T-helper 1 cell treated with Interleukin-12 subunit alpha and Interleukin-12 subunit beta and Interleukin-4 antibody, amounts not matched to agents 30 μg/mL and 1 μg/mL, for 36 hours (primary cell): ENCODE measurements at regions not wholly inside any gene's neighbourhood (a gene's known extent, or its start where the extent isn't known, plus 50 kb on each side); places are given as distances from the start of the nearest gene placed in this dataset.
"Not testable (repeated sequence)": the region's sequence is repeated elsewhere in the genome, so short reads cannot be mapped to it uniquely, and the experiment has no call there.

ENCODE experiments used
- H3K27ac Mint-ChIP-seq: one replicate; pipeline ENCODE4 v1.8.0; 2021; ENCODE audit warnings: mild to moderate bottlenecking, mixed read lengths
- H3K27me3 Mint-ChIP-seq: one replicate; pipeline ENCODE4 v1.8.0; 2021; ENCODE audit warnings: low read depth, mixed read lengths
- H3K36me3 Mint-ChIP-seq: one replicate; pipeline ENCODE4 v1.8.0; 2021; ENCODE audit warnings: low read depth, mixed read lengths
- H3K4me1 Mint-ChIP-seq: one replicate; pipeline ENCODE4 v1.8.0; 2021; ENCODE audit warnings: low read depth, mixed read lengths
- H3K4me3 Mint-ChIP-seq: one replicate; pipeline ENCODE4 v1.8.0; 2021; ENCODE audit warnings: mild to moderate bottlenecking, moderate library complexity, mixed read lengths
- H3K9me3 Mint-ChIP-seq: one replicate; pipeline ENCODE4 v1.8.0; 2021; ENCODE audit warnings: mixed read lengths

DNA sequence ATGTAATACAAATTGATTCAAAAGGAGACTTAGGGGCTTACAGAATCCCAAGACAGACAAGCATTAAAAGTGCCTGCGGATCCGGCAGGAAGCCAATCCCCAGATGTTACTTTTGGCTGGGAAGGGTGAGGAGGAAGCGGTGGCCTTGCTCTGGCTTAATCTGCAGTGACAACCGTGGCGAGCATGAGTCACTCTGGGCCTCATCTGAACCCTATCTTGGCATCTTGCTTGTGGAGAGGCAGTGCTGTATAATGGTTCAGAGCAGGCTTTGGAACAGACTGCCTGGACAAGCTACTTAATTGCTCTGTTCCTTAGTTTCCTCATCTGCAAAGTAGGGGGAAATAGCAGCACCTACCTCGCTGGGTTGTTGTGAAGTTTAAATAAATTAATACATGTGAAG, 74.1 kb downstream of the XCL2 start:
- H3K4me1 Mint-ChIP-seq: peaks cover 52% of the 10 kb centered on the region
- H3K4me3 Mint-ChIP-seq: no peak overlapping the region
- H3K36me3 Mint-ChIP-seq: peaks cover 10% of the 10 kb centered on the region
- H3K27me3 Mint-ChIP-seq: no peaks in the 10 kb centered on the region
- H3K27ac Mint-ChIP-seq: peak overlapping the region; percentile 37
- peaks cover 24% of the 10 kb centered on the region for H3K9me3 Mint-ChIP-seq

DNA sequence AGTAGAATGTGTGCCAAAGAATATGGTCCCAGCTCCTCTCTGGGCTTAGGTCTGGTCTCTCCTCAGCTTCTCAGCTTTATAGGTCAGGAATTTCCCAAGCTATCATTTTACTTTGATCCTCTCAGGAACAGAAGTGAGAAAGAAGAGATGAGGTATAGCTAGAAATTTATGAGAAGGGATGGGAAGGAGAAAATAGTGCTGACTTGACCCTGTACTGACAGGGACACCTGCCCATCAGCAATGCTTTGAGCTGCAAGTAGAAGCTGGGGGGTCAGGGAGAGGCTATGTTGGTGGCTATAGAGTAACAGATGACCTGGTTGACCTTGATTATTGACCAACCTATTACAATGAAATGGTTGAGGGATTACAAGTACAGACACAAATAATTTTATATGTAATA, 75.0 kb downstream of the XCL2 start:
- H3K27ac Mint-ChIP-seq: no peak overlapping the region
- peaks cover 52% of the 10 kb centered on the region for H3K4me1 Mint-ChIP-seq
- H3K9me3 Mint-ChIP-seq: peaks cover 19% of the 10 kb centered on the region
- no peaks in the 10 kb centered on the region for H3K27me3 Mint-ChIP-seq
- H3K4me3 Mint-ChIP-seq: peak overlapping the region; percentile 65
- H3K36me3 Mint-ChIP-seq: peaks cover 9% of the 10 kb centered on the region

DNA sequence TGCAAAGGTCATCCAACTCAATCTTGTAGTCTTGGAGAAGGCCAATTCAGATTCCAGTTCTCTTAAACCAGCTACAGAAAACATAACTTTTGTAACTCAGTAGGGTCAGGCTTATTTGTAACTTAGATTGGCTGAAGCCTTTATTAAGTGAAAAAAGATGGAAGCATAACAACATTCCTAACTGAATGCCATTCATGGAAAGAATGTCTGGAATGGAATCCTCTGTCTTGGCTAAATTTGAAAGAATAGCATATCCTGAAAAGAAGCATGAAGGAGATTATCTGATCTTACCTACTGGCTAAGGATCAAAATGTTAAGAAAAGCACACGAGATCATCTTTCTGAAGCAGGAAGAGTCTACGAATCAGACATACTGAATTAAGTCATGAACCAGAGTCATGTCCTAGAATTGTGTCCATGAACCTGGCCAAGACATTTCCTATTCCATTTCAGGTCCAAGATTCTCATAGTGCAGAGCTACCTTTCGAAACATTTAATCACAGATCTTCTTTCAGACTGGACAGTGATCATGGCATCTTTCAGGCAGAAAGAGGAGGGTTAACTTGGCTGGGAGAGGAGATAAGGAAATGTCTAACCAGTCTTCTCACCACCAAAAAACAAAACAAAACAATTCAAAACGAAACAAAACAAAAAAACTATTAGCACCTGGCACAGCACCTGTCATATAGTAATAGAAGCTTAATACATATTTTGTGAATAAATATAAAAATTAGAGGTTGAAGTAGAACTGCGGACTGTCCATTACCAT, 75.6 kb downstream of the XCL2 start:
- Mint-ChIP-seq H3K36me3 (peaks cover 4% of the 10 kb centered on the region), H3K9me3 (peaks cover 19% of the 10 kb centered on the region), H3K27me3 (no peaks in the 10 kb centered on the region), H3K27ac (peak overlapping the region; percentile 80), H3K4me3 (peak overlapping the region; percentile 65), H3K4me1 (peaks cover 52% of the 10 kb centered on the region)

DNA sequence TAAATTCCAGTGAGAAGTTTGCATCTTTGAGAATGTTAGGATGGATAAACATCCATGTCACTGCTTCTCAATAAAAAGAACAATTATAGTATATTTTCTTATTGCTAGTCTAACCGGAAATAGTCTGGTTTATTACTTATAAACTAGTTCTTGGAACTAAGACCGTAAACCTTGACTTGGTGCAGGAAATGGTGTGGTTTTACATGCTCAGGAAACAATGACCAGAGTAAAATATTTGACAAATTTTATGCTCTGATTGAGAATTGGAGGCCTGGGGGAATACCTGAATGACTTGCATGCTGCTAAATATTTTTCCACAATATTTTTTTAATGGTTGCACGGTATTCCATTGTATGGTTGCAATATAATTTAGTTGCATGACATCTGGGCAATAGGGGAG, 76.3 kb downstream of the XCL2 start:
- H3K4me1 Mint-ChIP-seq: peaks cover 52% of the 10 kb centered on the region
- peak overlapping the region; percentile 81 for H3K27ac Mint-ChIP-seq
- peak overlapping the region; percentile 65 for H3K4me3 Mint-ChIP-seq
- H3K27me3 Mint-ChIP-seq: no peaks in the 10 kb centered on the region
- peaks cover 12% of the 10 kb centered on the region for H3K9me3 Mint-ChIP-seq
- H3K36me3 Mint-ChIP-seq: peaks cover 2% of the 10 kb centered on the region

DNA sequence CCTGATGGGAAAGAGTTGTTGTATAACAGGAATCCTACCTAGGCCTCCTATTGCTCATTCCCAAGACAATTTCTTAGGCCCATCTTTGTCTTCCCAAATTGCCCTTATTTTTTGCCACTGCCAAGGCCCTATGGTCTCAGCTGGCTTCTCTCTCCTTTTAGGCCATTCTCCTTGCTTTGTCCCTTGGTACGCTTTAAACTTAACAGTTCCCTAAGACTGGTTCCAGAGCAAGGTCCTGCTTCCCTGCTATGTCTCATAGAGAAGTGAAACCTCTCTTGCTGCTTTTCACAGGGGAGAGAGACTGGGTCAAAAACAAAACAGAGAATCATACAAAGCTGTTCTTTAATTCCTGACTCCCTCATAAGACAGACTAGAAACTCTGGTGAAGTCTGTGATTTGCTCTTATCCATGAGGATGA, 77.1 kb downstream of the XCL2 start:
- Mint-ChIP-seq H3K27me3 (no peaks in the 10 kb centered on the region), H3K4me1 (peaks cover 52% of the 10 kb centered on the region), H3K27ac (peak overlapping the region; percentile 81), H3K9me3 (peaks cover 15% of the 10 kb centered on the region), H3K36me3 (peaks cover 7% of the 10 kb centered on the region), H3K4me3 (peak overlapping the region; percentile 55)

DNA sequence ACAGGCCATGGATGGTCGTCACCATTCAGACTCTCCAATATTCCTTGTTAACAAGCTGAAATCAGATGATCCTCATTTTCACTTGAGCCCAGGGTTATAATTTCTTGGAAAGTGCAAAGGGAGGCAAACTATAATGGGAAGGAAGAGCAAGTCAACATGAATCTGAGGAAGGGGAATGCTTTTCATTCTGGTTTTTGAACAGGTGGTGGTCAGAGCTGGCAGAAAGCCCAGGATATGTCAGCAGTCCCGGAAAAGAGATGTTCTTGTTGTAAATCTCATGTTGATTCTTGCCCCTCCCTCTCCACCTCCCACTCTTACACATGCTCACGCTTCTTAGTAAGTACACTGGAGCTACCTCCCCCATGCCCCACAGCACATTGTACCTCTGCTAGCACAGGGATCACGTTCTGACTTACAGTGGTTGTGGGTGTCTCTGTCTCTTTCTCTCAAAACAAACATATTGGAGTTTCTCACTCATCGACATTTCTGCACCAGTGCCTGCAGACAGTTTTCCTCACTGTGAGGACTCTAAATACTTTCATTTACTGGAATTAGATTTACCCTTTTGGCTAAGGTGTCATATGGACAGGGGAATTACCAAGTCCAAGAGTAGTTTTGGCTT, 77.6 kb downstream of the XCL2 start:
- no peaks in the 10 kb centered on the region for H3K27me3 Mint-ChIP-seq
- peaks cover 21% of the 10 kb centered on the region for H3K9me3 Mint-ChIP-seq
- peak overlapping the region; percentile 22 for H3K4me3 Mint-ChIP-seq
- H3K36me3 Mint-ChIP-seq: peaks cover 12% of the 10 kb centered on the region
- H3K27ac Mint-ChIP-seq: peak overlapping the region; percentile 81
- peaks cover 51% of the 10 kb centered on the region for H3K4me1 Mint-ChIP-seq

DNA sequence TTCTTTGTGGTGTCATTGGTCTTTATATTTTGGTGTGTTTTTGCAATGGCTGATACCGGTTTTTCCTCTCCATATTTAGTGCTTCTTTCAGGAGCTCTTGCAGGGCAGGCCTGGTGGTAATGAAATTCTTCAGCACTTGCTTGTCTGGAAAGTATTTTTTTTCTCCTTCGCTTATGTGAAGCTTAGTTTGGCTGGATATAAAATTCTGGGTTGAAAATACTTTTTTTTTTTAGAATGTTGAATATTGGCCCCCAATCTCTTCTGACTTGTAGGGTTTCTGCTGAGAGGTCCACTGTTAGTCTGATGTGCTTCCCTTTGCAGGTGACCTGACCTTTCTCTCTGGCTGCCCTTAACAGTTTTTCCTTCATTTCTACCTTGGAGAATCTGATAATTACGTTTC, 82.7 kb downstream of the XCL2 start:
- H3K36me3 Mint-ChIP-seq: peaks cover 36% of the 10 kb centered on the region
- not testable (repeated sequence) for H3K4me3 Mint-ChIP-seq, H3K27ac Mint-ChIP-seq
- peaks cover 23% of the 10 kb centered on the region for H3K4me1 Mint-ChIP-seq
- peaks cover 51% of the 10 kb centered on the region for H3K9me3 Mint-ChIP-seq
- peaks cover 12% of the 10 kb centered on the region for H3K27me3 Mint-ChIP-seq

DNA sequence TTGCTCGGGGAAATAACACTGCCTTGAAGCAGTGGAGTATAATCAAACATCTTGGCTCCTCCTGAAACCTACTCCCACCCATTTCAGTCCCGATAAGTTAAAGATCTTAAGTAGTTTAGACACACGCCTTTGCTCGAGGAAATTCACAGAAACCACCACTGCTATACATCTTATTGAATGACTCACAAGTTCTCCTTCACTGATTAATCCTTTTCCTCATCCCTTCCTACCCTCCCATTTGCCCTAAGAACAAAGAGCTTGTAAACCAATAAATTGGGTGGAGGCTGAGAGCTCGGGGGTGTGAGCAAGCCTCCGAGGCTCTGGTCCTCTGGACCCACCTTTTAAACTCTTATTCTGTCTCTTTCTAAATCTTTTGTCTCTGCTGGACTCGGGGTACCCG, 86.5 kb downstream of the XCL2 start:
- Mint-ChIP-seq H3K9me3 (peaks cover 58% of the 10 kb centered on the region), H3K36me3 (peaks cover 45% of the 10 kb centered on the region), H3K4me1 (peaks cover 20% of the 10 kb centered on the region), H3K27me3 (peaks cover 12% of the 10 kb centered on the region)
- not testable (repeated sequence) for H3K27ac Mint-ChIP-seq, H3K4me3 Mint-ChIP-seq

DNA sequence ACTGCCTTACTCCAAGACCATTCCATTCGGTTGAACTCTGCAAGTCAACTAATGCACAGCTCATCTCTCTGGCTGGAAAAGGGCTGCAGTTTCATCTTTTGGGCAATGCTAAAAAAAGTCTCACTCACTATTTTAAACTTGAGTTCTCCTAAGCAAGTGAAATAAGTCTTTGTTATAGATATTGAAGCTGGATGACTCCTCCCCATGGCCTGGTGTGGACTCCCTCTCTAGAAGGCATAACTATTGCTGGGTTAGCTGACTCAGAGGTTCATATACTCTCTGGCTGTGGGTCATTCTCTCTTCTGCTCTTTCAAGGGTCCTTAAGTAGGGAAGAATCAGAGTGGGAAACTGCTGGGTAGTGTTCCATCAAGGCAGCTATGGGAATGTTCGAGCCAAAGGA, 88.0 kb downstream of the XCL2 start:
- peaks cover 11% of the 10 kb centered on the region for H3K27me3 Mint-ChIP-seq
- peaks cover 36% of the 10 kb centered on the region for H3K36me3 Mint-ChIP-seq
- peaks cover 25% of the 10 kb centered on the region for H3K4me1 Mint-ChIP-seq
- peaks cover 48% of the 10 kb centered on the region for H3K9me3 Mint-ChIP-seq
- H3K27ac Mint-ChIP-seq: no peak overlapping the region
- H3K4me3 Mint-ChIP-seq: no peak overlapping the region

DNA sequence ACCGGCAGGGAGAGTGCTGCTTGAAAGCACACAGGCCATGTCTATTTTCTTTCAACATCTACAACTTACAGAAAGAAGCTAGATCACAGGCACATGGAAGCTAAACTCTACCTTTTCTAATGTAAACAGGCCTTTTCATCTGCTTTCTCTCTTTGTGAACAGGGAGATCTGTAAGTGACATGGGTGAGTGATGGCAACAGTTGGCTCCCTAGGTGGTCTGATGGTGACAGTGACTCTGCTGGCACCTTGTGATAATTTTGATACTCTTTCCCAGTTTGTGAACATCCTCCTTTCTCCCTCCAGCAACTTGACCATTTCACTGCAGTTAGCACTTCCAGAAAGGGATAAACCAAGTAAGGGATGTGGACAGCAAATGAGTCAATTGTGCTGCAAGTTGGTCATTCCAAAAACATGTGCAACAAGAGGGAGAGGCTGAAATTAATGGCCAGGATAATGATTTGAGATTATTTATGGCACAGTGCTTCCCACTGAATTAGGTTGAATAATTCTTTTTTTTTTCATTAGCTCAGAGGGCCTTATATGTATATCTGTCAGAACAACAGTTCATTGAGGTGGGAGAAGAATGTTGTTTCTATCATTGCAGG, 89.5 kb downstream of the XCL2 start:
- peaks cover 38% of the 10 kb centered on the region for H3K9me3 Mint-ChIP-seq
- peaks cover 25% of the 10 kb centered on the region for H3K4me1 Mint-ChIP-seq
- H3K27ac Mint-ChIP-seq: no peak overlapping the region
- H3K4me3 Mint-ChIP-seq: no peak overlapping the region
- peaks cover 28% of the 10 kb centered on the region for H3K36me3 Mint-ChIP-seq
- no peaks in the 10 kb centered on the region for H3K27me3 Mint-ChIP-seq

DNA sequence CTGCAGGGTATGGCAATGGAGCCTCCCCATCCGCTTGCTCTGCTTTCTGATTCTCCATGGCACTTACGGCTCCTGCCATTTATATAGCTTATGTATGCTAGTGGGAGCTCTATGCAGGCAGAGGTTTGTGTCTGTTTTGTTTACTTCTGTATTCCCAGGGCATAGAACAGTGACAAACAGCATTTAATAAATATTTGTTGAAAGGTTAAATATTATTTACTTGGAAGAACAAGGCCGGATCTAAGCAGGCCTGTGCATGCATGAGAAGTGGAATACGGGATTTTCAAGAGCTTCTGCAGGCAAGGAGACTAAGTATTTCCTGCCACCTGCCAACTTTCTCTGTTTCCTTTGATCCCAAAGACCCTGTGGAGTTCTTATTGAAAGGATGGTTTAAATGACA, 90.7 kb downstream of the XCL2 start:
- Mint-ChIP-seq H3K27me3 (no peaks in the 10 kb centered on the region), H3K9me3 (peaks cover 25% of the 10 kb centered on the region), H3K4me3 (no peak overlapping the region), H3K27ac (no peak overlapping the region), H3K36me3 (peaks cover 25% of the 10 kb centered on the region), H3K4me1 (peaks cover 27% of the 10 kb centered on the region)

DNA sequence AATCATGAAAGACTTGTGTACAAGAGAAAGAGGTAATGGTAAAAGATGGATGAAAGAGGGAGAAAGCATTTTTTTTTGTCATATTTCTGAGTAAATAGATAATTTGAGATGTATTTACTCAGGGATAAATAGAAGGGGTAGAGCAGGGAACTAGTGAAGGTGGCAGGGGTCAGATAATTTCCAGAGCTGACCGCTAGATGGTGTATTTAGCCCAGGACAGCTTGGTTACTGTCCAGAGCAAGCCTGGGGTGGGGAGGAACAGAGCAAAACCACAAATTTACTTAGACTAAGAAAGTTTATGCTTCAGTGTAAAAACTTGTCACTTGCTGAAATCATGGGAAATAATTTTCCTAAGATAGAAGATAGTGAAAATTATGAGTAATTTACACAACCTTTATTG, 91.5 kb downstream of the XCL2 start:
- Mint-ChIP-seq H3K27me3 (no peaks in the 10 kb centered on the region), H3K4me1 (peaks cover 19% of the 10 kb centered on the region), H3K27ac (no peak overlapping the region), H3K9me3 (peaks cover 21% of the 10 kb centered on the region), H3K36me3 (peaks cover 25% of the 10 kb centered on the region), H3K4me3 (no peak overlapping the region)

DNA sequence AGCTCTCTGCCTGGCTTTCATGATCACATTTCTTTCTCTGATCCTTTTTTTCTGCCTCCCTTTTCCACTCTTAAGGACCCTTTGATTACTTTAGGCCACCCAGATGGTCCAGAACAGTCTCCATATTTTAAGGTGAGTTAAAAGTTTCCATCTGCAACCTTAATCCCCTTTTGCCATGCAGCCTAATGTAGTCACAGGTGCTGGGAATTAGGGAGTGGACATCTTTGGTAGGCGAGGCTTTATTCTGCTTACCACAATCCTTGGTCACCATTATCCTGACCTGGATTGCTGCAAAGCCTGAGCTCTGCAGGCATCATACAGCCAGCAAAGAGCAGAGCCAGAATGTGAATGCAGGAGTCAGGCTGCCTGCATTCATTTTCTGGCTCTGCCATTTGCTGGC, 95.9 kb downstream of the XCL2 start:
- Mint-ChIP-seq H3K27me3 (no peaks in the 10 kb centered on the region), H3K4me1 (peaks cover 45% of the 10 kb centered on the region), H3K9me3 (peaks cover 11% of the 10 kb centered on the region), H3K36me3 (peaks cover 22% of the 10 kb centered on the region), H3K4me3 (no peak overlapping the region), H3K27ac (no peak overlapping the region)

DNA sequence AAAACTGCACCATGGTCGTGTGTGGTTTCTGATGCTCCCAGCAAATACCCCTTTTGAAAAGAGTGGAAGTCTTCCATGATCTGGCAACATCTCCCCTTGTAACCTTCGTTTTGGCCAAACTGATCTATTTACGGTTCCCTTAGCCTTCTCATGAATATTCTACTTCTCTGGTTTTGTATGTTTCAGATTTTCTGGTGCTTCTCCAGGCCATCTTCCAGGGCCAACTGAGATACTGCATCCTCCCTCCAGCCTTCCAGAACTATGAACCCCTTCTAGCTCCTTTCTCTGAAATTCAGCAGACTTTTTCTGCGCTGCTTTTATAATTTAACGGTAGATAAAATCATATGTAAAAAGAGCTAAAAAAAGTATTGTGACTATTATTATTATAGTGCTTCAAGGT, 97.7 kb downstream of the XCL2 start:
- peaks cover 53% of the 10 kb centered on the region for H3K4me1 Mint-ChIP-seq
- no peak overlapping the region for H3K4me3 Mint-ChIP-seq
- no peaks in the 10 kb centered on the region for H3K27me3 Mint-ChIP-seq
- H3K9me3 Mint-ChIP-seq: no peaks in the 10 kb centered on the region
- H3K27ac Mint-ChIP-seq: no peak overlapping the region
- H3K36me3 Mint-ChIP-seq: peaks cover 17% of the 10 kb centered on the region

DNA sequence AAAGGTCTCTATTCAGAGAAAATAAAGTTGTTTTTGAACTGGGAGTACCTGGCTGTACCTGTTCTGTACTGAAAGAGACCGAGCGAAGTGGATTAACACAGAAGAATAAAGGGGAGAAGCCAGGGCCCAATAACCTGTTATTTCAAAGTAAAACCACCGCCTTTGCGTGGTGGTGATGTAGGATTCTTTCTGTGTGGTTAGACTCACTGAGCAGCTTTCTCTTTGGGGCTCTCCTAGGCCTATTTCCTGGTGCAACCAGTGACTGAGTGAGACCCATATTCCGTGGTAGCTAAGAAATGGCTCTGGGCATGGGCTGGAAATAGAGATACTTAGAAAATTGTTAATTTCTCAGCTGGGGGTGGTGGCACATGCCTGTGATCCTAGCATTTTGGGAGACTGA, 99.9 kb downstream of the XCL2 start:
- no peaks in the 10 kb centered on the region for H3K27me3 Mint-ChIP-seq
- H3K36me3 Mint-ChIP-seq: peaks cover 16% of the 10 kb centered on the region
- H3K4me3 Mint-ChIP-seq: peak overlapping the region; percentile 51
- no peaks in the 10 kb centered on the region for H3K9me3 Mint-ChIP-seq
- peak overlapping the region; percentile 86 for H3K27ac Mint-ChIP-seq
- peaks cover 73% of the 10 kb centered on the region for H3K4me1 Mint-ChIP-seq
